ENCODE measurements at regions not wholly inside any gene's neighbourhood (a gene's known extent, or its start where the extent isn't known, plus 50 kb on each side); places are given as distances from the start of the nearest gene placed in this dataset.

DNA sequence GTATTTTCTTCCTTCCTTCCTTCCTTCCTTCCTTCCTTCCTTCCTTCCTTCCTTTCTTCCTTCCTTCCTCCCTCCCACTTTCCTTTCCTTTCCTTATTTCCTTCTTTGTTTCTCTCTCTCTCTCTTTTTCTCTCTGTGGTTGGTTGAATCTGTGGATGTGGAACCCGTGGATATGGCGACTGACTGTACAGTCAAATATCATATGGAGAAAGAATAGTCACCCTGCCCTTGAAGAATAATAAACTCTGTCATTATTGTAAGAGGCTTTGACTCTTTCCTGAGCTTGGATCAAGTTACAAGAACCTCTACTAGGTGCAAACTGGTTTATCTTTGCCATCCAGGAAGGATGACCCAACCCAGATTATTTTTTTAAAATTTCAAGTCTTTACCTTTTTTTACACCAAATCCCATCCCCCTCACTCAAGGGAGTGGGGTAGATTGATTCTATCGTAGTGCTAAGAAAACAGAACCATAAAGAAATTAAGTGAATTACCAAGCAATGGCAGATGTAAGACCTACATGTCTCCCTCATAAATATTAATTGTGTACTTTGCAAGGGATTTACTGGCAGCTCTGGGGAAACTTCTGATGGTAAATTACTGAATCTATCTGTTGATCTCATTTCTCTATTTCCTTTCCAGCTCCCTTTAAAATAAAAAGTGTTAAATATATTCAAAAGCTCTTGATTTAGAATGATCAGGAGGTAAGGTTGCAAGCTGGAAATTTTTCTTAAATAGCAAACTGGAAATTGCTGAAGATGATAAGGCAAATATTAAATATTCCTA is 667.5 kb downstream of the UTRN start:
- Histone ChIP-seq H3K23ac (ENCODE audit: insufficient read length) (no peak overlapping the region), H3K18ac (ENCODE audit: extremely low read depth, low read length) (no peak overlapping the region), H3K23me2 (ENCODE audit: low read depth, low read length) (peaks cover 3% of the 10 kb centered on the region; the same call in 1 of the 2 replicates), H3K4ac (replicated peaks; ENCODE audit: insufficient read length, low read depth, low read length) (no peak overlapping the region), H2BK12ac (ENCODE audit: low read depth, low read length) (no peak overlapping the region), H3K9ac (replicated peaks in 1 of 4; ENCODE audit: extremely low read depth in 1 of 4, low read depth in 3 of 4, low read length in 3 of 4) (no peak overlapping the region), H2BK120ac (replicated peaks; ENCODE audit: low read depth, low read length) (no peak overlapping the region), H2AFZ (ENCODE audit: low read length) (no peak overlapping the region), H3K27ac (ENCODE audit: low read depth, low read length) (no peak overlapping the region), H2BK5ac (ENCODE audit: low read depth, low read length) (no peak overlapping the region), H2AK5ac (ENCODE audit: low read depth, low read length) (no peak overlapping the region), H3K4me1 (replicated peaks in 1 of 4; ENCODE audit: control insufficient read depth in 3 of 4, insufficient read depth in 4 of 4, low read length in 3 of 4) (peaks cover 0 to 24% (median 7%) of the 10 kb centered on the region in 4 experiments; a peak in 5 of 7 replicates), H3K79me1 (ENCODE audit: low read depth, low read length) (no peaks in the 10 kb centered on the region), H3K14ac (ENCODE audit: insufficient read length) (no peak overlapping the region), H3K79me2 (ENCODE audit: control insufficient read depth in 1 of 2, insufficient read depth in 2 of 2, low read length in 2 of 2) (no peaks in the 10 kb centered on the region), H3K36me3 (ENCODE audit: control insufficient read depth in 2 of 4, insufficient read depth in 4 of 4, low read length in 3 of 4) (no peaks in the 10 kb centered on the region), H3K9me3 (ENCODE audit: insufficient read depth in 2 of 2, low read depth in 1 of 2, low read length in 1 of 2) (no peaks in the 10 kb centered on the region), H4K8ac (ENCODE audit: extremely low read depth, insufficient read depth, low read length) (no peak overlapping the region), H4K20me1 (replicated peaks in 1 of 2; ENCODE audit: control insufficient read depth in 1 of 2, insufficient read depth in 2 of 2, low read length in 2 of 2) (no peaks in the 10 kb centered on the region), H3K56ac (replicated peaks; ENCODE audit: insufficient read length, low read depth, low read length) (no peak overlapping the region), H4K91ac (replicated peaks; ENCODE audit: insufficient read length, low read length) (no peak overlapping the region), H4K5ac (ENCODE audit: insufficient read length, low read depth, low read length) (no peak overlapping the region), H3K4me3 (ENCODE audit: extremely low read depth in 1 of 4, insufficient read depth in 2 of 4, low read depth in 3 of 4, low read length in 4 of 4) (no peak overlapping the region), H3K27me3 (replicated peaks in 1 of 4; ENCODE audit: control insufficient read depth in 3 of 4, extremely low read depth in 1 of 4, insufficient read depth in 3 of 4, low read length in 3 of 4) (no peaks in the 10 kb centered on the region), H2BK15ac (ENCODE audit: low read length) (no peak overlapping the region), H3K4me2 (ENCODE audit: insufficient read depth in 1 of 2, low read depth in 2 of 2, low read length in 2 of 2) (peak overlapping the region in 1 of 2 experiments; percentile 42; a peak in 1 of 4 replicates), H2BK20ac (ENCODE audit: low read length) (no peak overlapping the region)
- POLR2A ChIA-PET (ENCODE audit: partially characterized antibody), result no interaction called here
- FAIRE-seq, result no peak
- DNase-seq (ENCODE audit: low read depth in 1 of 2, low spot score in 2 of 2), result no peak
- CTCF ChIA-PET (ENCODE audit: partially characterized antibody), result no interaction called here
- 98% methylated on average over 3 of the region's 3 CpGs; no CpG with 5 or more reads in 1 of the 2 experiments for WGBS, 2 experiments (ENCODE audit: extremely low coverage in 1 of 2, insufficient coverage in 1 of 2, insufficient read length in 1 of 2, insufficient replicate concordance in 2 of 2, low coverage in 1 of 2, low lambda C conversion rate in 2 of 2, missing lambda C conversion rate in 1 of 2)
- TF ChIP-seq MAFK (IDR thresholded peaks at IDR 0.05; ENCODE audit: low read depth, low read length), result no peak
- no peak for TF ChIP-seq TCF12 (IDR thresholded peaks at IDR 0.05; ENCODE audit: low read depth, low read length)
- no peak for TF ChIP-seq YY1 (IDR thresholded peaks at IDR 0.05; ENCODE audit: low read depth, low read length)
- TF ChIP-seq SP4 (IDR thresholded peaks at IDR 0.05; ENCODE audit: low read length), result no peak
- no peak for TF ChIP-seq CHD2 (IDR thresholded peaks at IDR 0.05; ENCODE audit: low read length)

All from H1 (cell line).